ENCODE measurements at regions not wholly inside any gene's neighbourhood (a gene's known extent, or its start where the extent isn't known, plus 50 kb on each side); places are given as distances from the start of the nearest gene placed in this dataset.

GRCh38 chr9:592733-593132, 248.8 kb upstream of the DMRT1 start:
- TF ChIP-seq CTCF (conservative IDR thresholded peaks at IDR 0.05; ENCODE audit: low read depth, low read length) (no peak), POLR2A (IDR thresholded peaks at IDR 0.05; ENCODE audit: low read depth, low read length) (no peak), MAFK (IDR thresholded peaks at IDR 0.05; ENCODE audit: low read depth, low read length) (no peak), CEBPB (IDR thresholded peaks at IDR 0.05; ENCODE audit: low read depth, low read length) (no peak), USF2 (IDR thresholded peaks at IDR 0.05; ENCODE audit: low read depth, low read length) (no peak), RFX5 (IDR thresholded peaks at IDR 0.05; ENCODE audit: low read depth, low read length) (no peak), RCOR1 (IDR thresholded peaks at IDR 0.05; ENCODE audit: insufficient replicate concordance, low read length) (no peak), RAD21 (IDR thresholded peaks at IDR 0.05; ENCODE audit: low read length) (no peak), ELK1 (IDR thresholded peaks at IDR 0.05; ENCODE audit: borderline replicate concordance, low read depth, low read length) (no peak), SMC3 (IDR thresholded peaks at IDR 0.05; ENCODE audit: low read depth, low read length) (no peak), MXI1 (IDR thresholded peaks at IDR 0.05; ENCODE audit: borderline replicate concordance, low read depth, low read length) (no peak), BHLHE40 (IDR thresholded peaks at IDR 0.05; ENCODE audit: low read depth, low read length) (no peak)

Measured in IMR-90 (cell line).